GM10248 (cell line): ENCODE measurements at regions not wholly inside any gene's neighbourhood (a gene's known extent, or its start where the extent isn't known, plus 50 kb on each side); places are given as distances from the start of the nearest gene placed in this dataset.

Source experiments
- CTCF ChIA-PET: fragments of 300-600 bp; sonication (Branson Sonifier 250); formaldehyde crosslinking; extraction: SDS; loops from one replicate; lab custom pipeline; 2021; ENCODE audit warnings: antibody characterized with exemption; lab: Yijun Ruan, JAX
- POLR2A ChIA-PET: fragments of 350-650 bp; sonication (Branson Sonifier 250); formaldehyde crosslinking; extraction: SDS; loops from one replicate; lab custom pipeline; 2020; ENCODE audit warnings: antibody characterized with exemption; lab: Yijun Ruan, JAX
- DNase-seq: peaks from one replicate; pipeline ENCODE4 v3.0.0; 2012; ENCODE audit errors: extremely low spot score
- TF ChIP-seq, protein P1 (sequence below): IDR thresholded peaks from 2 replicates; pipeline ENCODE4 v1.5.1; 2012; ENCODE audit warnings: mild to moderate bottlenecking, low read depth; ENCODE audit errors: extremely low read depth, missing control alignments, control extremely low read depth

GRCh38 chr12:107355004-107355565, 261.7 kb upstream of the CRY1 start:
- CTCF ChIA-PET, result interaction anchor here (1.2 to 2.0 kb wide), 3 partner anchors 13 to 251 kb away, joined by 3 to 8 read pairs (median 4); no protein-coding TSS in a partner anchor
- POLR2A ChIA-PET, result no interaction called here
- TF ChIP-seq, protein P1, sequence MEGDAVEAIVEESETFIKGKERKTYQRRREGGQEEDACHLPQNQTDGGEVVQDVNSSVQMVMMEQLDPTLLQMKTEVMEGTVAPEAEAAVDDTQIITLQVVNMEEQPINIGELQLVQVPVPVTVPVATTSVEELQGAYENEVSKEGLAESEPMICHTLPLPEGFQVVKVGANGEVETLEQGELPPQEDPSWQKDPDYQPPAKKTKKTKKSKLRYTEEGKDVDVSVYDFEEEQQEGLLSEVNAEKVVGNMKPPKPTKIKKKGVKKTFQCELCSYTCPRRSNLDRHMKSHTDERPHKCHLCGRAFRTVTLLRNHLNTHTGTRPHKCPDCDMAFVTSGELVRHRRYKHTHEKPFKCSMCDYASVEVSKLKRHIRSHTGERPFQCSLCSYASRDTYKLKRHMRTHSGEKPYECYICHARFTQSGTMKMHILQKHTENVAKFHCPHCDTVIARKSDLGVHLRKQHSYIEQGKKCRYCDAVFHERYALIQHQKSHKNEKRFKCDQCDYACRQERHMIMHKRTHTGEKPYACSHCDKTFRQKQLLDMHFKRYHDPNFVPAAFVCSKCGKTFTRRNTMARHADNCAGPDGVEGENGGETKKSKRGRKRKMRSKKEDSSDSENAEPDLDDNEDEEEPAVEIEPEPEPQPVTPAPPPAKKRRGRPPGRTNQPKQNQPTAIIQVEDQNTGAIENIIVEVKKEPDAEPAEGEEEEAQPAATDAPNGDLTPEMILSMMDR, result no peak

DNA sequence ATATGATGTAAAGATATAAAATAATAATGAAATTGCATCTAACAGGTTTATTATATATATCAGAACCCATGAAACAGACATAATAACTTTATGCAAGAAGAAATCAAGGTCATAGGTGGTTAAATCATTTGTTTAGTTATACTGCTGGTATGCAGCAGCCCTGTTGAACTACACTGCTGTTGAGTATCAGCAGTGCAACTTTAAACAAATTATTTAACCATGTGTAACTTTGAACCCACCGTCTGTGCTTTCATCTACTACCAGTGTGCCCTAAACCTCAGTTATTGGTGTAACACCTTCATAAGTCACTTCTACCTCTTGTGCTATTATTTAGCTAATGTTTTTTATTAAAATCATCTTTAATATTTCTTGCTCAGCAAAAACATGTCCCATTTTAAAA, 262.3 kb upstream of the CRY1 start:
- no peak for DNase-seq
- ChIA-PET CTCF (interaction anchor here (1.2 to 2.0 kb wide), 3 partner anchors 13 to 251 kb away, joined by 3 to 8 read pairs (median 4); no protein-coding TSS in a partner anchor), POLR2A (no interaction called here)
- TF ChIP-seq, protein P1, result no peak

More at GRCh38 chr12:107355004-107355565, 261.7 kb upstream of the CRY1 start:
- no peak for DNase-seq

DNA sequence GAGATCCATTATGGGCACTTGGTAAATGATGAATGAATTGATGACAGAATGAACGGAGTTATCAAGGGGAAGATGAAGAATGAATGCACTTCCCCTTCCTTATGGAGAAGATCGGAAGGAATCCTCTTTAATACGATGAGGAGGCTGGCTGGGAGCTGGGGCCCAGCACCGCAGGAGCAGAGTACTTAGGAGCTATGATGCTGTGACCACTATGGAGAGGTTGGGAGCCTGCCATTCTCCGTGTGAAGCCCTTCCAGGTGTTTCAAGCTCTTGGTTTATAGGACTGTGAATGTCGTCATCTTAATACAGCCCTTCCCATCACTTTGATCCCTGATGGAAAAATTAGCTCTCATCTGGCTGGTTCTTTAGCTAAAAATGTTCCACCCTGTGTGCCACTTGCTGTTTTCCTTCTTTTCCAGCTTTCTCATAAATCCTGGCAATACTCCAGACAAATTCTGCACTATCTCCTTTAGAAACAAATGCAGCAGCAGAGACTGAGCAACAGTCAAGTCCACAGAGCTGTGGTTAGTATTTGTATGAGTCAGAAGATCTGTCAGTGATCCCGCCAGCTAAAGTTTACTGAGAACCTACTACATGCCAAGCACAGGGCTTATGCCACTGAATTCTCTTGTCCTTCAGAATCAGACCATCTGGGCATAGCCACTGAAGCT, 263.1 kb upstream of the CRY1 start:
- TF ChIP-seq, protein P1, result no peak
- CTCF ChIA-PET, result interaction anchor here (1.2 to 2.0 kb wide), 3 partner anchors 14 to 252 kb away, joined by 3 to 8 read pairs (median 4); no protein-coding TSS in a partner anchor
- no peak for DNase-seq
- POLR2A ChIA-PET, result no interaction called here

GRCh38 chr12:107356937-107357295, 263.6 kb upstream of the CRY1 start:
- TF ChIP-seq, protein P1, result no peak
- ChIA-PET CTCF (interaction anchor here (2.0 kb wide), 1 partner anchor 15 kb away, joined by 8 read pairs; no protein-coding TSS in a partner anchor), POLR2A (no interaction called here)
- no peak for DNase-seq

DNA sequence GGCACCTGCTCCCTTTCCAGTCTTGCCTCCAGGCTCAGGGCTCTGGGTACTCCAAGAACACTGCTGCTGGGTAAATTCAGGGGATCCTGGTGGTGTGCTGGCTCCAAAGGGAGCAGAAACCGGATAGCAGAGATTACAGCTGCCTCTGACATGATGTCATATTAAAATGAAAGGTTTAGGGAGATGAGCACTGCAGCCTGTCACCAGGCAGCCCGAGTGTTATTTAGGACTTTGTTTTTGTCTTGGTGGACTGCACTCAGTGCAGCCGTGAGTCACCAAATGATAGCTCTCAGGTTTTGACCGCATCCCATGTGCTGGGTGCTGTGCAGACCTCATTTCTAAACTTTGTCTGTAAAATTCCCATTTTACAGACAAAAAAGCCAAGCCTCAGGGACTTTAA, 266.0 kb upstream of the CRY1 start:
- TF ChIP-seq, protein P1, result no peak
- ChIA-PET POLR2A (no interaction called here), CTCF (no interaction called here)
- DNase-seq, result no peak

GRCh38 chr12:107360033-107360432, 266.7 kb upstream of the CRY1 start:
- TF ChIP-seq, protein P1, result no peak
- ChIA-PET POLR2A (no interaction called here), CTCF (no interaction called here)
- DNase-seq, result no peak
